GM23248 (cell line): ENCODE measurements at regions not wholly inside any gene's neighbourhood (a gene's known extent, or its start where the extent isn't known, plus 50 kb on each side); places are given as distances from the start of the nearest gene placed in this dataset.

Experiments
- EZH2 ChIP-seq: fragments of 200-600 bp; sonication (generic); IDR thresholded peaks from 2 replicates; pipeline ENCODE4 v1.6.1; 2018; ENCODE audit warnings: antibody characterized with exemption, mild to moderate bottlenecking; ENCODE audit not compliant: insufficient read depth, poor library complexity, severe bottlenecking
- EZH2phosphoT487 ChIP-seq: fragments of 200-600 bp; sonication (generic); IDR thresholded peaks from 2 replicates; pipeline ENCODE4 v1.6.1; 2018; ENCODE audit warnings: antibody characterized with exemption, moderate library complexity, mild to moderate bottlenecking, low read depth; ENCODE audit not compliant: insufficient read depth

GRCh38 chr13:34805347-34805746, 136.7 kb upstream of the NBEA start:
- TF ChIP-seq EZH2 (no peak), EZH2phosphoT487 (no peak)
